ENCODE measurements at regions not wholly inside any gene's neighbourhood (a gene's known extent, or its start where the extent isn't known, plus 50 kb on each side); places are given as distances from the start of the nearest gene placed in this dataset.

GRCh38 chr18:67977067-67977616 is 460.6 kb upstream of the DSEL start:
- no peaks in the 10 kb centered on the region for H3K79me2 ChIP-seq (ENCODE audit: insufficient read depth, low read length)
- TF ChIP-seq CTCF (IDR thresholded peaks at IDR 0.05; ENCODE audit: low read length) (no peak), EZH2 (IDR thresholded peaks at IDR 0.05; ENCODE audit: borderline replicate concordance, low read length) (no peak)
- no peaks in the 10 kb centered on the region; the same call in 1 of the 2 replicates for H3K27me3 ChIP-seq (ENCODE audit: insufficient read depth, low read length)
- no peaks in the 10 kb centered on the region for H4K20me1 ChIP-seq (ENCODE audit: insufficient read depth, low read length)
- no peak overlapping the region for H3K4me2 ChIP-seq (ENCODE audit: low read length)
- H3K9ac ChIP-seq (ENCODE audit: low read length): no peak overlapping the region
- H3K36me3 ChIP-seq (ENCODE audit: insufficient read depth, low read length): no peaks in the 10 kb centered on the region
- no peak overlapping the region for H2AFZ ChIP-seq (ENCODE audit: low read length)
- no peaks in the 10 kb centered on the region for H3K9me2 ChIP-seq (ENCODE audit: low read depth, low read length)
- H3F3A ChIP-seq (ENCODE audit: insufficient read depth, low read length): no peaks in the 10 kb centered on the region
- no peaks in the 10 kb centered on the region for H3K9me3 ChIP-seq (ENCODE audit: low read length)
- no peak overlapping the region for H3K27ac ChIP-seq (ENCODE audit: low read depth, low read length, poor library complexity, severe bottlenecking)
- H3K4me1 ChIP-seq (ENCODE audit: insufficient read depth, low read length, severe bottlenecking): no peaks in the 10 kb centered on the region
- no peak overlapping the region for H3K4me3 ChIP-seq (ENCODE audit: low read depth, low read length, poor library complexity, severe bottlenecking)

GRCh38 chr18:67973916-67974315 is 457.4 kb upstream of the DSEL start:
- no peak overlapping the region for H3K9ac ChIP-seq (ENCODE audit: low read length)
- no peak for TF ChIP-seq EZH2 (IDR thresholded peaks at IDR 0.05; ENCODE audit: borderline replicate concordance, low read length)
- TF ChIP-seq CTCF (IDR thresholded peaks at IDR 0.05; ENCODE audit: low read length): no peak
- no peaks in the 10 kb centered on the region for H3K27me3 ChIP-seq (ENCODE audit: insufficient read depth, low read length)
- no peak overlapping the region for H3K27ac ChIP-seq (ENCODE audit: low read depth, low read length, poor library complexity, severe bottlenecking)
- no peak overlapping the region for H2AFZ ChIP-seq (ENCODE audit: low read length)
- no peaks in the 10 kb centered on the region for H3K9me2 ChIP-seq (ENCODE audit: low read depth, low read length)
- no peaks in the 10 kb centered on the region for H3K79me2 ChIP-seq (ENCODE audit: insufficient read depth, low read length)
- no peaks in the 10 kb centered on the region for H3K36me3 ChIP-seq (ENCODE audit: insufficient read depth, low read length)
- no peaks in the 10 kb centered on the region for H3K9me3 ChIP-seq (ENCODE audit: low read length)
- H3K4me2 ChIP-seq (ENCODE audit: low read length): no peak overlapping the region
- H4K20me1 ChIP-seq (ENCODE audit: insufficient read depth, low read length): no peaks in the 10 kb centered on the region
- H3K4me1 ChIP-seq (ENCODE audit: insufficient read depth, low read length, severe bottlenecking): no peaks in the 10 kb centered on the region
- no peak overlapping the region for H3K4me3 ChIP-seq (ENCODE audit: low read depth, low read length, poor library complexity, severe bottlenecking)
- no peaks in the 10 kb centered on the region for H3F3A ChIP-seq (ENCODE audit: insufficient read depth, low read length)

GRCh38 chr18:67969458-67969857 is 452.9 kb upstream of the DSEL start:
- Histone ChIP-seq H3K27me3 (ENCODE audit: insufficient read depth, low read length) (no peaks in the 10 kb centered on the region), H3K9ac (ENCODE audit: low read length) (no peak overlapping the region), H4K20me1 (ENCODE audit: insufficient read depth, low read length) (no peaks in the 10 kb centered on the region), H3K4me1 (ENCODE audit: insufficient read depth, low read length, severe bottlenecking) (no peaks in the 10 kb centered on the region), H3K27ac (ENCODE audit: low read depth, low read length, poor library complexity, severe bottlenecking) (no peak overlapping the region), H3F3A (ENCODE audit: insufficient read depth, low read length) (no peaks in the 10 kb centered on the region), H3K4me3 (ENCODE audit: low read depth, low read length, poor library complexity, severe bottlenecking) (no peak overlapping the region), H3K9me2 (ENCODE audit: low read depth, low read length) (no peaks in the 10 kb centered on the region), H3K36me3 (ENCODE audit: insufficient read depth, low read length) (no peaks in the 10 kb centered on the region), H3K79me2 (ENCODE audit: insufficient read depth, low read length) (no peaks in the 10 kb centered on the region), H2AFZ (ENCODE audit: low read length) (no peak overlapping the region), H3K4me2 (ENCODE audit: low read length) (no peak overlapping the region), H3K9me3 (ENCODE audit: low read length) (no peaks in the 10 kb centered on the region)
- TF ChIP-seq CTCF (IDR thresholded peaks at IDR 0.05; ENCODE audit: low read length): no peak
- TF ChIP-seq EZH2 (IDR thresholded peaks at IDR 0.05; ENCODE audit: borderline replicate concordance, low read length): no peak

All from OCI-LY1 (cell line).